ENCODE measurements at regions not wholly inside any gene's neighbourhood (a gene's known extent, or its start where the extent isn't known, plus 50 kb on each side); places are given as distances from the start of the nearest gene placed in this dataset.

- no peak for DNase-seq (ENCODE audit: low read depth in 2 of 2)
These were observed 50.6 kb upstream of the ODC1 start for GRCh38 chr2:10498525-10499274.

Data from fibroblast of skin of left biceps (primary cell).